ENCODE measurements at regions not wholly inside any gene's neighbourhood (a gene's known extent, or its start where the extent isn't known, plus 50 kb on each side); places are given as distances from the start of the nearest gene placed in this dataset.

- TF ChIP-seq CTCF (IDR thresholded peaks at IDR 0.05; ENCODE audit: low read depth, low read length, poor library complexity, severe bottlenecking) (no peak), EZH2phosphoT487 (IDR thresholded peaks at IDR 0.05; ENCODE audit: borderline replicate concordance, low read length) (no peak)
Observed at GRCh38 chr1:14037101-14037847, 337.3 kb downstream of the PRDM2 start.

Data from DOHH2 (cell line).